DND-41 (cell line): ENCODE measurements at regions not wholly inside any gene's neighbourhood (a gene's known extent, or its start where the extent isn't known, plus 50 kb on each side); places are given as distances from the start of the nearest gene placed in this dataset.

Source experiments
- CTCF ChIP-seq: IDR thresholded peaks from 2 replicates; pipeline ENCODE4 v1.5.1; 2012; ENCODE audit warnings: borderline replicate concordance, low read length, moderate library complexity, mild to moderate bottlenecking; ENCODE audit not compliant: poor library complexity, severe bottlenecking; ENCODE audit errors: extremely low read depth
- EZH2 ChIP-seq: IDR thresholded peaks from 3 replicates; pipeline ENCODE4 v1.6.1; 2012; ENCODE audit warnings: borderline replicate concordance, low read depth, mild to moderate bottlenecking, moderate library complexity, low read length, inconsistent platforms; ENCODE audit not compliant: severe bottlenecking

- TF ChIP-seq EZH2 (no peak), CTCF (no peak)
Observed at GRCh38 chr7:110592557-110592956, 498.4 kb upstream of the LRRN3 start.
